ENCODE measurements at regions not wholly inside any gene's neighbourhood (a gene's known extent, or its start where the extent isn't known, plus 50 kb on each side); places are given as distances from the start of the nearest gene placed in this dataset.

DNA sequence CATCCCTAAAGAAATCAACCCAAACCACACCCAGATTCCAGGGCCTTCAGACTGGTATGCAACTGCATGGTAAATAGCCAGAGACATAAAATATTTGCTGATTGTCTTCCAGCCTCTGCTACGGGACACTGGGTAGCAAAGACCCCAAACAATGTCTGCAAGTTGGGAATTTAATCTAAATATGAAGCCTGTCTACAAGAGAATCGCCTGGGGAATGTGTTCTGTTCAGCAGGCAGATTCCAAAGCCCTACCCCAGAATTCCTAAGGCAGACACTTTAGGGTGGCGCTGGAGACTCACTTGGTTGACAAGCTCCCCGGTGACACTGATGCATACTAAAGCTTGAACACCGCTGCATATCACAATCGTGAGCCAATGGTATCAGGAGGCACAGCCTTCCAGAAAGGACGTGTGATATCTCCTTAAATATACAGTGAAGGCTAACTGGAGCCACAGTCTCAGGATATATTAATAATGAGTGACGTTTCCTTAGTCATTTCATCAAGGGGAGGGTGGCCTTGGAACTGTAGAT is 684.1 kb downstream of the NTRK3 start:
- TF ChIP-seq EZH2phosphoT487 (IDR thresholded peaks at IDR 0.05; ENCODE audit: borderline replicate concordance, low read depth, low read length) (no peak), CTCF (conservative IDR thresholded peaks at IDR 0.05; ENCODE audit: low read length) (no peak)

All from OCI-LY7 (cell line).